Tibial nerve (tissue), 3 donors: ENCODE measurements at regions not wholly inside any gene's neighbourhood (a gene's known extent, or its start where the extent isn't known, plus 50 kb on each side); places are given as distances from the start of the nearest gene placed in this dataset.

Experiments
- EP300 ChIP-seq, 2 donors: sonication (generic); formaldehyde crosslinking; IDR thresholded peaks; one replicate each; pipeline ENCODE4 v1.6.1; 2017; ENCODE audit warnings: antibody characterized with exemption in 2 of 2, mild to moderate bottlenecking in 1 of 2
- POLR2A ChIP-seq, 2 donors: fragments of 450-650 bp; IDR thresholded peaks; one replicate each; pipeline ENCODE4 v1.6.1; 2017; ENCODE audit warnings: antibody characterized with exemption in 2 of 2, mild to moderate bottlenecking in 2 of 2, moderate library complexity in 2 of 2

GRCh38 chr7:145481985-145482384, 634.6 kb upstream of the CNTNAP2 start:
- TF ChIP-seq POLR2A (IDR thresholded peaks at IDR 0.05) (no peak), EP300 (IDR thresholded peaks at IDR 0.05) (no peak)
